ENCODE measurements at regions not wholly inside any gene's neighbourhood (a gene's known extent, or its start where the extent isn't known, plus 50 kb on each side); places are given as distances from the start of the nearest gene placed in this dataset.

DNA sequence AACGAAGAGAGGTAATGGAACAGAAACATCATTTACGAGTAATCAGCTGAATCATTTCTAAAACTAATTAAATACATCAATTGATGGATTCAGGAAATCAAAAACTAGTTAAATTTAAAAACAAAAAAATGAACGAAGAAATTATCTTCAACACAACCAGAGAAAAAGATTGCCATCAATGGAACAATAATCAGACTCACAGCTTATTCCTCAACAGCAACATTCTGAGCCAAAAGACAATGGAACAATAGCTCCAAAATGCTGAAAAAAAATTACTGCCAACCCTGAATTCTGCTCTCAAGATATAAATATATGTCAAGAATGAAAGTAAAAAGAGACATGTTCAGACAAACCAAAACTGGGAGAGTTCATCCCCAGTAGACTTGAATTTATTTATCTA lies 65.5 kb upstream of the KLF3 start:
- DNase-seq (ENCODE audit: low spot score), result no peak
- TF ChIP-seq, protein P1, sequence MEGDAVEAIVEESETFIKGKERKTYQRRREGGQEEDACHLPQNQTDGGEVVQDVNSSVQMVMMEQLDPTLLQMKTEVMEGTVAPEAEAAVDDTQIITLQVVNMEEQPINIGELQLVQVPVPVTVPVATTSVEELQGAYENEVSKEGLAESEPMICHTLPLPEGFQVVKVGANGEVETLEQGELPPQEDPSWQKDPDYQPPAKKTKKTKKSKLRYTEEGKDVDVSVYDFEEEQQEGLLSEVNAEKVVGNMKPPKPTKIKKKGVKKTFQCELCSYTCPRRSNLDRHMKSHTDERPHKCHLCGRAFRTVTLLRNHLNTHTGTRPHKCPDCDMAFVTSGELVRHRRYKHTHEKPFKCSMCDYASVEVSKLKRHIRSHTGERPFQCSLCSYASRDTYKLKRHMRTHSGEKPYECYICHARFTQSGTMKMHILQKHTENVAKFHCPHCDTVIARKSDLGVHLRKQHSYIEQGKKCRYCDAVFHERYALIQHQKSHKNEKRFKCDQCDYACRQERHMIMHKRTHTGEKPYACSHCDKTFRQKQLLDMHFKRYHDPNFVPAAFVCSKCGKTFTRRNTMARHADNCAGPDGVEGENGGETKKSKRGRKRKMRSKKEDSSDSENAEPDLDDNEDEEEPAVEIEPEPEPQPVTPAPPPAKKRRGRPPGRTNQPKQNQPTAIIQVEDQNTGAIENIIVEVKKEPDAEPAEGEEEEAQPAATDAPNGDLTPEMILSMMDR (IDR thresholded peaks at IDR 0.05; ENCODE audit: extremely low read depth, missing control alignments), result no peak

DNA sequence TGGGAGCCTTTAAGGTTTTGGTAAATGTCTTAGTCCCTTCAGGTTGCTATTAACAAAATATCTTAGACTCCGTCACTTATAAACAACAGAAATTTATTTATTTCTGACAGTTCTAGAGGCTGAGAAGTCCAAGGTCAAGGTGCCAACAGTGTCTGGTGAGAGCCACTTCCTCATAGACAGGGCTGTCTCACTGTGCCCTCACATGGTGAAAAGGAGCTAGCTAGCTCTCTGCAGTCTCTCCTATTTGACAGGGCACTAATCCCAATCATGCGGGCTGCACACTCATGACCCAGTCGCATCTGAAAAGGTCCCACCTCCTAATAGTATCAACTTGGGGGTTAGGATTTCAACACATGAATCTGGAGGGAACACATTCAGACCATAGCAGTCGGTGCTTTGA lies 63.4 kb upstream of the KLF3 start:
- TF ChIP-seq, protein P1 (IDR thresholded peaks at IDR 0.05; ENCODE audit: extremely low read depth, missing control alignments), result no peak
- DNase-seq (ENCODE audit: low spot score), result no peak

DNA sequence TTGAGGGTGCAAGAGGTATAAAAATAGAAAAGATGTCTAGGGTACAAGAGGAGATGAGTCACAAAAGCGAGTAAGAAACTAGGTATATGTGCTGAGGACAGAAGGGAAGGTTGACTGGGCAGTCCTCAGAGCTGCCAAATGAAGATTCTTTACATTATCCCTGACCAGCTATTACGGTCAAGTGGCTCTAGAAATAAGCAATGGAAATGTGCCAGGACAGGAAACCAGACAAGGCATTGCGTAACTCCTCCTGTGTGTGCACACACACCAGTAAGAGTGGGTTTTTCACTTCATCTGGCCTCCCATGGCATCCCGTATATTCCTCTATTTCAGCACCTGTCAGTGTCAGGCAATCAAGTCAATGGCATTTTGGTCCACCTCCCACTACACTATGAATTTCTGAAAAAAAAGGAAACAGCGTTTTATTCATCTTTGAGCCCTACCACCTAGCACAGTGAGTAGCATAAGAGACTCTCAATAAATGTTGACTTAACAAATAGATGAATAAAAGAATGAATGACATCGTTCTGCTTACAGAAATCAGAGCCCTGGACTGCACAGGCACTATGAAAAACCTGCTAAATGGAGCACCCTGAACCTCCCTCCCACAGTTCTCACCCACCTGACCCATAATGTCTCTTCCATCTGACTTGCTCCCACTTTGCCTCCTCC lies 62.6 kb upstream of the KLF3 start:
- TF ChIP-seq, protein P1 (IDR thresholded peaks at IDR 0.05; ENCODE audit: extremely low read depth, missing control alignments), result no peak
- no peak for DNase-seq (ENCODE audit: low spot score)

DNA sequence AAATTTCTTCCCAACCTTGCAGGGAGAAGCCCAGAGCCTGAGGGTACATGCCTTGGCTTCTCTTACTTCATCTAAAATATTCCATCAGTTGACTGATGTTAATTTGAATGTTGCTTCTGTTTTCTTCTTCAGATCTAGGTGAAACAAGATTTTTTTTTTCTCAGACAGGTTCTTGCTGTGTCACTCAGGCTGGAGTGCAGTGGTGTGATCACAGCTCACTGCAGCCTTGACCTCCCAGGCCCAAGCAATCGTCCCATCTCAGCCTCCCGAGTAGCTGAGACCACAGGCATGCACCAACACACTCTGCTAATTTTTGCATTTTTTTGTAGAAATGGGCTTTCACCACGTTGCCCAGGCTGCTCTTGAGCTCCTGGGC lies 62.1 kb upstream of the KLF3 start:
- TF ChIP-seq, protein P1 (IDR thresholded peaks at IDR 0.05; ENCODE audit: extremely low read depth, missing control alignments), result no peak
- no peak for DNase-seq (ENCODE audit: low spot score)

DNA sequence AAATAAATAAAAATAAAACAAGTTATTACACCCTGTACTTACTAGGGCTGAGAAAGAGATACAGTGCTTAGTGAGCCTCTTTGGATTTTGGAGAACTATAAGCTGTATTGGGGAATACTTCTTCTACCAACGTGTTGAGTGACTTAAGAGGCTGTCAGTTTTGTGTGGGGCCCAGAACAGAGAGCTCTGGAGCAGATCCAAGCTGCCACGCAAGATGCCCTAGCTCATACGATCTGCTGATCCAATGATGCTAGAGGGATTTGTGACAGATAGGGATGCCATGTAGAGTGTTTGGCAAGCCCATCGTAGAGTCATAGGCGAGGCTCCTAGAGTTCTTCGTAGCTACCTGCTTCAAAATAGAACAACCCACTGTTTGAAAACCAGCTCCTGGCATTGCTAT lies 60.3 kb upstream of the KLF3 start:
- TF ChIP-seq, protein P1 (IDR thresholded peaks at IDR 0.05; ENCODE audit: extremely low read depth, missing control alignments), result no peak
- no peak for DNase-seq (ENCODE audit: low spot score)

DNA sequence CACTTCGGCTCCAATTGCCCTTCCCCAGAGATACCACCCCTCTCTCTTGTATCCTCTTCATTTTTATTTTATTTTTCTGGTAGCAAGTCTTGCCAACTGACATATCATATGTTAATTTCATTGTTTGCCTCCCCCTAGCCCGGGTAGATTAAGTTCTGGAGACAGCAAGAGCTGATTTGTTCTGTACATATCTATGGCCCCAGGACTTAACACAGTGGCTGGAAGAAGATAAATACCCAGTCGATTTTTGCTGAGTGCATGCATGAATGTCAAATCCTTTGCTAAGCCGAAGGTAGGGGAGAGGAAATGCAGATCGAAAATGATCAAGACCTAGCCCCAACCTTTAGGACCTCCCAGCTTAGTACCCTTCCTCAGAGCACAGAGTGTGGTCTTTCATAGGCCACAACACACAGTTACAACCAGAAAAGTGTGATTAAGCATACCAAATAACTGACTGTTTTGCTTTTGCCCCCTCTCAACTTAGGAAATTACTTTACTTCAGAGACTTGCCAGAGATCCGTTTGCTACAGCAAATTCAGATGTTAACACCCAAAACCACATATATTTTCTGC lies 58.7 kb upstream of the KLF3 start:
- DNase-seq (ENCODE audit: low spot score), result no peak
- TF ChIP-seq, protein P1 (IDR thresholded peaks at IDR 0.05; ENCODE audit: extremely low read depth, missing control alignments), result no peak

DNA sequence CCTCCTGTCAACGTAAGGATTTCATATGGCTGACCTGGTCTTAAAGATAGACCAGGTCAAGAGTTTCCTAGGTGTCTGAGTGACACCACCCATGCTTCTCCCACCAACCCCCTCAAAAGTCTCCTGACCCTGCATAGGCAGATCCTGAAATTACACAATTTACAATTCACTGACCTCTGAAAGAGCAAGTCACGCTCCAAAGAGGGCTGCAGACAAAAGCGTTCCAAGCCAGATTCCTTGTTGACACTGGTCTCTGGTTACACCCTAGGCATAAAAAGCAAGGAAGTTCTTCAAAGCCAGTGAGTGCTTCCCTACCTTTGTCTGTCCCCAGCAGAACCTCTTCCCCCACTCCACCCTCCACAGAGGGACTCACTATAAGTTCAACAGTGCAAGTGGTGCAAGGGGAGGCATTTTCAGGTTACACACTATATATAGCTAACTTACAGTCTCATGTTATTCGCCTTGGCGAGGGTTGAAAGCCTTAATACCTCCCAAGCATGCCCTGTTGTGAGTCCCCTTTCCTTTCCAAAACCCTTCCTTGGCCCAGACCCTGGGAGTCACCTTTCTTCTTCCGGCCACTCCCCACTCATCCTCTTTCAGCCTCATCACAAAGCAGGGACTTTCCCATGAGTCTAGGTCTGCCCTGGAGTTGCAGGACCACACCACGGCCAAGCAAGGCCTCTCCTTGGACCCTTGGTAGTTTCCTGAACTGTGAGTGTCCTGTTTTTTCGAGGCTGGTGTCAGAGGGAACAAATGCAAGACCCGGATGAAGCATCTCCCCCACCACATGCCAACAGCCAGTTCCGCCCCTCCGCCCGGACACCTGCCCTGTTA lies 58.0 kb upstream of the KLF3 start:
- TF ChIP-seq, protein P1 (IDR thresholded peaks at IDR 0.05; ENCODE audit: extremely low read depth, missing control alignments), result no peak
- DNase-seq (ENCODE audit: low spot score), result no peak

All from GM20000 (cell line).